Middle frontal gyrus (tissue), 1 donor: ENCODE measurements at regions not wholly inside any gene's neighbourhood (a gene's known extent, or its start where the extent isn't known, plus 50 kb on each side); places are given as distances from the start of the nearest gene placed in this dataset.

ENCODE experiments used
- DNase-seq: peaks from one replicate; pipeline ENCODE4 v3.0.0-alpha.2; 2015; ENCODE audit warnings: low spot score; ENCODE audit errors: extremely low spot score

- DNase-seq: no peak
Measured at GRCh38 chr4:35399912-35400311, 844.4 kb downstream of the ARAP2 start.

DNA sequence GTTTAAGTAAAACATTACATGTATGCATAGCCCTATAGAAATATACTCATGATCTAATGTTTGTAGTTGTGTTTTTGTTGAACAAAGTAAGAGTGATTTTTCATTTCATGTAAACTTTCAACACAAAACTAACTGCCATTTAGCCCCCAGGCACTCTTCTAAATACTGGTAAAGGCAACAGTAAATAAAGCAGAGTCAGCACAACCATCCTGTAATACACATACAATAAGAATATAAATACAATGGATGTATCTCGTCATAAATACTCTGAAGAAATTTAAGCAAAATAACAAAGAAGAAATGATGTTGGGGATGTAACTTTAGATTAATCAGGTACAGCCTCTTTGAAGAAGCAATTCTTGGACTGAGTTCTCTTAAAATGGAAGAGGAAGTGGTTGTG, 821.2 kb downstream of the ARAP2 start:
- DNase-seq: no peak

DNA sequence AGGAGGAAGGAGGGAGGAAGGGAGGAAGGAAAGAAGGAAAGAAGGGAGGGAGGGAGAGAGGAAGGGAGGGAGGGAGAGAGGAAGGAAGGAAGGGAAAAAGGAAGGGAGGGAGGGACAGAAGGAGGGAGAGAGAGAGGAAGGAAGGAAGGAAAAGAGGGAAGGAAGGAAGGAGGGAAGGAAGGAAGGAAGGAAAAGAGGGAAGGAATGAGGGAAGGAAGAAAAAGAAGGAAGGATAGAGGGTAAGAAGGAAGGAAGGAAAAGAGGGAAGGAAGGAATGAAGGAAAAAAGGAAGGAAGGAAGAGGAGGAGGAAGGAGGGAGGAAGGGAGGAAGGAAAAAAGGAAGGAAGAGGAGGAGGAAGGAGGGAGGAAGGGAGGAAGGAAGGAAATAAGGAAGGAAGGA, 796.8 kb downstream of the ARAP2 start:
- no peak for DNase-seq

GRCh38 chr4:35459045-35459444, 785.3 kb downstream of the ARAP2 start:
- DNase-seq: no peak

GRCh38 chr4:35461931-35462659, 782.2 kb downstream of the ARAP2 start:
- no peak for DNase-seq

DNA sequence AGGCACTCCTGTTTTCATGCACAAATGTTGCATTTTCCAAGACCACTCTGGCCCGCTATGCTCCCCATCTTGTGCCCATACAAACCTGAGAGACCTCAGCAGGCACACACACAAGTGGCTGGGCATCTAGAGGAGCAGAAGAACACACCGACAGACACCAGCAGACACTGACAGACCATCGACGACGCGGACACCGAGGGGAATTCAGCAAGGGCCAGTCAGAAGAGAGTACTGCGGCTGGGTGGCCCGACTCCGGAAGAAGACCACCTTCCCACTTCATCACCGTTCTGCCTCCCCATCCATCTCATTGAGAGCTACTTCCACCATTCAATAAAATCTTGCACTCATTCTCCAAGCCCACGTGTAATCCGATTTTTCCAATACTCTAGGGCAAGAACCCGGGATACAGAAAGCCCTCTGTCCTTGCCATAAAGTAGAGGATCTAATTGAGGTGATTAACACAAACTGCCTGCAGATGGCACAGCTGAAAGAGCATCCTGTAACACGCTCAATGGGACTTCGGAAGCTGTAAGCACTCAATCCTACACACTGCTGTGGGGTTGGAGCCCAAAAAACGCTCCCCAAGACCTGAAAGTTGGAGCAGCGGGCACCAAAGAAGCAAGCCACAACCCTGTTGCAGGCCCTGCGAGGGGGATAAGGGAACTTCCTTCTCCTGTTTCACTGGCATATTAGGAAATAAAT, 780.9 kb downstream of the ARAP2 start:
- no peak for DNase-seq

DNA sequence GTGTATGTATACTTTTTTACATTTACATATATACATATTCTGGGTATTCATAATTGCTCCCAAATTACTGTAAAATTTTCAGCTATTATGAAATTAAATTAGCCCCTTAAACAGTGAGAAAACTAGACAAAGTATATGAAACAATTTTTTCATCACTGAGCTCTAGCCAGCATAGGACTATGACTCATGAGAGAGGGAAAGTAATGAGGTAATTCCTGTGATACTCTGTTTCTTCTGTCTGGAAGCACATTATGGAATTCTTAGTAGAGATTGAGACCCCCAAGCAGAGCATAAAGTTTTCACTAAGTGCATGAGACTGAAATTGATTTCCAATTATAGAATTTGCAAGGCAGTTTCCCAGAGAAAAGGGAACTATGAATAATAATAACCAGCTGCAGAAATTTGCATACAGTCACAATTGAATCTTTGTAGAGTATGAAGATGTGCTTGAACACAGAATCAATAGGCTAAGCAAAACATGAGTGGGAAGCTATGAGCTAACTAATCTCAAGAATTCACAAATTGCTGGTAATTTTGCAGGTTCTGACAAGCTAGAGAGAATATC, 779.3 kb downstream of the ARAP2 start:
- DNase-seq: no peak

DNA sequence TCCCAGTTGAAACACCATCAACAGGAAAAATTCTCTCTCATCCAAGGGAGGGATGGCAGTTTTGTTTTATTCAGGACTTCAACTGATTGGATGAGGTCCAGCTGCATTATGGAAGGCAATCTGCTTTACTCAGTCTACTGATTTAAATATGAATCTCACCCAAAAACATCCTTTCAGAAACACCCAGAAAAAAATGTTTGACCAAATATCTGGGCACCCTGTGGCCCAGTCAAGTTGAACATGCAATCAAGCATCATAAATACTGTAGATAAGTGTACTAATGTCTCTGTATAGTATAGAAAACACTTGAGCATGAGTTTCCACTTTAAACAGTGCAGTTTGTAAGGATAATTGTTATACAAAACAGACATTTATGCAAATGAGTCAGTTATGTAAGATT, 753.2 kb downstream of the ARAP2 start:
- DNase-seq: no peak

GRCh38 chr4:35493977-35494376, 750.3 kb downstream of the ARAP2 start:
- DNase-seq: no peak

- no peak for DNase-seq
Measured at GRCh38 chr4:35494955-35495354, 749.4 kb downstream of the ARAP2 start.

DNA sequence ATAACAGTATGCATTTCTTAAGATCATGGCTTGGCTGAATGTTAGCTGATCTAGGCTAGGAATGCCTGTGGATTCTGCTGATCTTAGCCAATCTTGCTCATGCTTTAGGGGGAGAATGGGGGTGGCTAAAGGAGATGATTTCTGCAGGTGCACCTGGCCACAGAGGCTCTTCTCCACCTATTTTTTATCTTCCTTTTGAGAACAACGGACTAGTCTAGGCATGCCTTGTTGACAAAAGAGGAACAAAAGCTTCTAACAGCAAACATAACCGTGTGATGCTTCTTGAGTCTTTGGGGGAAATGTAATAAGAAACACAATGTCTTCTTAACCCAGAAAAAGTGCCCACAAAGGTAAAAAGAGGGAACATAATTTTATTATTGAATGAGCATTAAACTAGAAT, 743.5 kb downstream of the ARAP2 start:
- no peak for DNase-seq

GRCh38 chr4:35503435-35503834, 740.9 kb downstream of the ARAP2 start:
- no peak for DNase-seq

DNA sequence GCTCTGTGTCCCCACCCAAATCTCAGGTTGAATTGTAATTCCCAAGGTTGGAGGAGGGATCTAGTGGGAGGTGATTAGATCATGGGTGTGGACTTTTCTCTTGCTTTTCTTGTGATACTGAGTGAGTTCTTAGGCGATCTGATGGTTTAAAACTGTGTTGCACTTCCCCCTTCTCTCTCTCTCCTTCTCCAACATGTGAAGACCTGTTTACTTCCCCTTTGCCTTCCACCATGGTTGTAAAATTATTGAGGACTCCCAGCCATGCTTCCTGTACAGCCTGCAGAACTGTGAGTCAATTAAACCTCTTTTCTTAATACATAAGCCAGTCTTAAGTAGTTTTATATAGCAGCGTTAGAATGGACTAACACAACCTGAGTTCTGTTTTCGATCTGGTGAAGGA, 738.2 kb downstream of the ARAP2 start:
- no peak for DNase-seq

DNA sequence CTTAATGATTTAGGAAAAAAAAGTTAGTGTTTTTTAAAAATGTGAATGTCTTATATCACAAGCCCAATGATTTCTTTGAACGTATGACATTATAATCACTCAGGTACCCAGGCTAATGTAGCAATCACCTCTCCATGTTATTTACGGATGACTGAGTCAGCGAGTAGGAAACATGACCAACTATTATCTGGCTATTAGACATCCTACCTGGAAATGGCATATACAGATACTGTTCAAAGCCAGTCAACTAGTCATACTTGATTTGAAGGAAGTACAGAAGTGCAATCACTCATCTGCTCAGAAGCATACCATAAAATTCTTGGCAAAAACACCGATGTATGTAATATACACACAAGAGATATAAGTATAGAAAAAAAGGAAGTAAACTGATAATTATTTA, 732.5 kb downstream of the ARAP2 start:
- DNase-seq: no peak

DNA sequence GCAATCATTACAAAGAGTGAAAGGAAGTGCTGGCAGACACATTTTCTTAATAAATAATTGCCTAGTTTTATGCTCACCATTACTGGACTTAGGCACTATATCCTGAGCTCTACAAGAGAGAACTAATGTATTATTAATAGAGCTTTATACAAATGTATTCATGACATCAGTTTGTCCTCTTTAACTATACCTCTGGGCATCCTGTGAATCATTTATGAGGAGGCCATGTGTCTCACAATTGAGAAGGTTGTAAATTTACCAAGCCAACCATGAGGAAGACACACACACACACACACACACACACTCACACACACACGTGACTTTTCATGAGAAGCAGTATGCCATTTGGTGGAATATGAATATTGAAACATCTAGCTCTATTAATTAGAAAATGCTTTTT, 728.2 kb downstream of the ARAP2 start:
- no peak for DNase-seq

GRCh38 chr4:35520059-35520458, 724.3 kb downstream of the ARAP2 start:
- DNase-seq: no peak

DNA sequence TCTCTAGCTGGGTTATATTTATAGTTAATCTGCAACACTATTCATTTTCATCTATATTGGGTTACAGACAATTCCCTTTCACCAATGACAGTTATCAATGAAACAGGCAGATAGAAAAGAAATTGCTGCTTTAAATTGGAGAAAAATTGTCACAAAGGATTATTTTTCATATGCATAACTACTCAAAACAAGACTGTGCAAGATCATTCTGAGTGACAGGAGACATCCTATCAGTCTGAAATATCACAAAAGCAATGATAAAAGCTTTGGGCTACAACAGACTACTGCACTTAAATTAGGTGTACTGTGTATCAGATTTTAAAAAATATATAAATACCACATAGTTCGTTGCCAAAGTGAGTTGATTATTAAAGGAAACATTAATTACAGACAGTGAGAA, 722.6 kb downstream of the ARAP2 start:
- no peak for DNase-seq

DNA sequence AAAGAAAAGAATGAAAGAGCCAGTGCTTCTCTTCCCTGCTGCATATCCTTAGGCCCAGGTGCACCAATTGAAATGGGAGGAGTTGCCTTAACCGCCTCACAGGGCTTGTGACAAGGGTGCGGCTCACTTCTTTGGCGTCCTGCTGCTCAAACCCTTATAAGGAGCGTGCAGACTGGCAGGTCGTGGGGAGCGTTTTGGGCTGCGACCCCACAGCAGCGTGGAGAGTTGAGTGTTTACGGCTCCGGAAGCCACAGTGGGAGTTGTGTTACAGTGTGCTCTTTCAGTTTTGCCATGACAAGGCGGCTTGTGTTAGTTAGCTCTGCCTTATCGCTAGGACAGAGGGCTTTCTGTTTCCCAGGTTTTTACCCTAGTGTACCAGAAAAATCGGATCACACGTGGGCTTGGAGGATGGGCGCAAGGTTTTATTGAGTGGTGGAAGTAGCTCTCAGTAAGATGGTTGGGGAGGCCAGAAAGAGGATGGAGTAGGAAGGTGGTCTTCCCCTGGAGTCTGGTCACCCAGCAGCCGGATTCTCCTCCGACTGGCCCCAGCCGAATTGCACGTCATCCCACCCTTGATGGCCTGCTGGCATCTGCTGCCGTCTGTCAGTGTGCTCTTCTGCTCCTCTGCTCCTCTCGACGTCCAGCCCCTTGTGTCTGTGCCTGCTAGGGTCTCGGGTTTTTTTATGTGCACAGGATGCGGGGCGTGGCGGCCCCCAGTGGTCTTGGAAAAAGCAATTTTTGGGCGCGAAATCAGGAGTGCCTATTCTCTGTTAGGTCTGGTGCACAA, 718.9 kb downstream of the ARAP2 start:
- no peak for DNase-seq

- no peak for DNase-seq
Measured at GRCh38 chr4:35526456-35526855, 717.9 kb downstream of the ARAP2 start.

DNA sequence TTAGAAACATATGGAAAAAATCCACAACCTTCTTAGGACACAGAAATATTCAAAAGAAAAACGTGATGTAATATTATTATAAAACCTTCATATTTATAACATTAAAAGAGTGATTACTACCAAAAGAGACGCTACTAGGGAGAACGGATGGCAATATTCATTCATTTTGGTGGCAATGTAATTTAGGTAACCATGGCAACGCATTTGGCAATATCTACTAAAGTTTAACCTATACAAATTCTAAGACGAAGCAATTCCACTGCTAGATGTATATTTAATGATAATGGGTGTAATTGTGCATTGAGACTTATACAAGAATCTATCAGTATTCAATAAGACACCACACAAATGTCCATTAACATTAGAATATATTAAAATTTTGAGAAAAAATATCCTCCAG, 709.4 kb downstream of the ARAP2 start:
- DNase-seq: no peak

GRCh38 chr4:35538807-35539206, 705.5 kb downstream of the ARAP2 start:
- no peak for DNase-seq

GRCh38 chr4:35539404-35540055, 704.8 kb downstream of the ARAP2 start:
- no peak for DNase-seq
